K562 (cell line): ENCODE measurements at regions not wholly inside any gene's neighbourhood (a gene's known extent, or its start where the extent isn't known, plus 50 kb on each side); places are given as distances from the start of the nearest gene placed in this dataset.
A peak's percentile ranks its signal among the peaks of the same experiment; 100 is the strongest.

Experiments used
- ETV1 ChIP-seq: fragments of 450-650 bp; conservative IDR thresholded peaks from 2 replicates; pipeline ENCODE4 v1.6.1; 2016; ENCODE audit warnings: missing genetic modification characterization, control low read depth, low read depth, missing compliant biosample characterization
- ETV5 ChIP-seq: sonication (generic); formaldehyde crosslinking; IDR thresholded peaks from 2 replicates; pipeline ENCODE4 v1.4.0; 2020; ENCODE audit warnings: low read depth, mild to moderate bottlenecking, missing genetic modification reagents
- FOXP4 ChIP-seq: sonication (generic); formaldehyde crosslinking; IDR thresholded peaks from 2 replicates; pipeline ENCODE4 v1.8.0; 2022; ENCODE audit warnings: mild to moderate bottlenecking, missing genetic modification reagents, borderline replicate concordance
- MXI1 ChIP-seq: IDR thresholded peaks from 2 replicates; pipeline ENCODE4 v1.6.1; 2011; ENCODE audit warnings: low read depth, mild to moderate bottlenecking, improper control_type of control experiment, low read length
- NCOA1 ChIP-seq: fragments of 450-650 bp; IDR thresholded peaks from 2 replicates; pipeline ENCODE4 v1.6.1; 2016; ENCODE audit warnings: low read depth
- NR2F6 ChIP-seq: fragments of 450-650 bp; formaldehyde crosslinking; IDR thresholded peaks from 2 replicates; pipeline ENCODE4 v1.4.0; 2020; ENCODE audit warnings: mild to moderate bottlenecking
- NRF1 ChIP-seq, 2 experiments: fragments of 450-650 bp; IDR thresholded peaks in 1 of 2; conservative IDR thresholded peaks in 1 of 2; 2 replicates each; pipeline ENCODE4 v1.6.1; 2014; ENCODE audit warnings: mild to moderate bottlenecking in 2 of 2
- NUFIP1 ChIP-seq: fragments of 450-650 bp; IDR thresholded peaks from 2 replicates; pipeline ENCODE4 v1.6.1; 2018; ENCODE audit not compliant: partially characterized antibody
- POU5F1 ChIP-seq: fragments of 150-350 bp; IDR thresholded peaks from 2 replicates; pipeline ENCODE4 v1.6.1; 2014; ENCODE audit warnings: borderline replicate concordance, low read length, low read depth, mild to moderate bottlenecking; ENCODE audit not compliant: partially characterized antibody
- SAP30 ChIP-seq: fragments of 200-600 bp; sonication (generic); IDR thresholded peaks from 2 replicates; pipeline ENCODE4 v1.6.1; 2012; ENCODE audit warnings: borderline replicate concordance, low read depth, mild to moderate bottlenecking, moderate library complexity, low read length, control low read depth, inconsistent platforms; ENCODE audit not compliant: insufficient read depth, poor library complexity, severe bottlenecking
- SRSF1 ChIP-seq: fragments of 200-400 bp; formaldehyde crosslinking; IDR thresholded peaks from 2 replicates; pipeline ENCODE4 v1.6.1; 2017; ENCODE audit warnings: mild to moderate bottlenecking, low read depth, low read length, moderate library complexity
- STAT6 ChIP-seq: sonication (generic); formaldehyde crosslinking; IDR thresholded peaks from 2 replicates; pipeline ENCODE4 v1.8.1; 2023; ENCODE audit warnings: mild to moderate bottlenecking, missing genetic modification reagents
- ZBTB7A ChIP-seq: IDR thresholded peaks from 2 replicates; pipeline ENCODE4 v1.6.1; 2011; ENCODE audit warnings: low read depth, mild to moderate bottlenecking, low read length, moderate library complexity, borderline replicate concordance; ENCODE audit not compliant: control insufficient read depth
- ZNF140 ChIP-seq: fragments of 250-450 bp; sonication (Bioruptor Pico); IDR thresholded peaks from 2 replicates; pipeline ENCODE4 v1.8.0; 2021; ENCODE audit warnings: moderate library complexity, mild to moderate bottlenecking, inconsistent platforms
- ZNF232 ChIP-seq: sonication (generic); formaldehyde crosslinking; IDR thresholded peaks from 2 replicates; pipeline ENCODE4 v1.8.0; 2022; ENCODE audit warnings: mild to moderate bottlenecking, missing genetic modification reagents
- ZNF239 ChIP-seq: fragments of 250-450 bp; sonication (Bioruptor Pico); IDR thresholded peaks from 2 replicates; pipeline ENCODE4 v1.4.0; 2020; ENCODE audit warnings: mild to moderate bottlenecking
- ZNF311 ChIP-seq: fragments of 250-450 bp; sonication (Bioruptor Pico); IDR thresholded peaks from 2 replicates; pipeline ENCODE4 v1.4.0; 2020; ENCODE audit warnings: mild to moderate bottlenecking, moderate library complexity
- ZNF384 ChIP-seq: IDR thresholded peaks from 2 replicates; pipeline ENCODE4 v1.6.1; 2012; ENCODE audit warnings: low read depth, low read length, improper control_type of control experiment
- ZNF584 ChIP-seq: fragments of 200-800 bp; sonication (Bioruptor generic); IDR thresholded peaks from 2 replicates; pipeline ENCODE4 v1.6.1; 2016; ENCODE audit warnings: low read depth, mild to moderate bottlenecking, missing genetic modification characterization, missing compliant biosample characterization
- TF ChIP-seq, protein P1 (sequence below): fragments of 450-650 bp; IDR thresholded peaks from 2 replicates; pipeline ENCODE4 v1.6.1; 2016; ENCODE audit warnings: borderline replicate concordance

- peak in 1 of 2 experiments; percentile 20; a peak in 2 of 4 replicates for TF ChIP-seq NRF1 (conservative IDR thresholded peaks at IDR 0.05 in 1 of 2, IDR thresholded peaks at IDR 0.05 in 1 of 2)
- no peak for TF ChIP-seq ZNF311
- no peak for TF ChIP-seq POU5F1
- no peak for TF ChIP-seq ZNF584 (CRISPR knock-in tag)
- no peak for TF ChIP-seq NR2F6
- no peak for TF ChIP-seq NUFIP1
- TF ChIP-seq MXI1, result no peak
- TF ChIP-seq ETV1, result no peak
- peak; percentile 84 for TF ChIP-seq ETV5 (CRISPR knock-in tag)
- peak; percentile 91; the same call in 1 of the 2 replicates for TF ChIP-seq FOXP4 (CRISPR knock-in tag)
- TF ChIP-seq ZNF239, result no peak
- TF ChIP-seq, protein P1, sequence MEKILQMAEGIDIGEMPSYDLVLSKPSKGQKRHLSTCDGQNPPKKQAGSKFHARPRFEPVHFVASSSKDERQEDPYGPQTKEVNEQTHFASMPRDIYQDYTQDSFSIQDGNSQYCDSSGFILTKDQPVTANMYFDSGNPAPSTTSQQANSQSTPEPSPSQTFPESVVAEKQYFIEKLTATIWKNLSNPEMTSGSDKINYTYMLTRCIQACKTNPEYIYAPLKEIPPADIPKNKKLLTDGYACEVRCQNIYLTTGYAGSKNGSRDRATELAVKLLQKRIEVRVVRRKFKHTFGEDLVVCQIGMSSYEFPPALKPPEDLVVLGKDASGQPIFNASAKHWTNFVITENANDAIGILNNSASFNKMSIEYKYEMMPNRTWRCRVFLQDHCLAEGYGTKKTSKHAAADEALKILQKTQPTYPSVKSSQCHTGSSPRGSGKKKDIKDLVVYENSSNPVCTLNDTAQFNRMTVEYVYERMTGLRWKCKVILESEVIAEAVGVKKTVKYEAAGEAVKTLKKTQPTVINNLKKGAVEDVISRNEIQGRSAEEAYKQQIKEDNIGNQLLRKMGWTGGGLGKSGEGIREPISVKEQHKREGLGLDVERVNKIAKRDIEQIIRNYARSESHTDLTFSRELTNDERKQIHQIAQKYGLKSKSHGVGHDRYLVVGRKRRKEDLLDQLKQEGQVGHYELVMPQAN, result peak; percentile 70; the same call in 1 of the 2 replicates
- TF ChIP-seq ZNF140 (CRISPR knock-in tag), result no peak
- peak; percentile 53; the same call in 1 of the 2 replicates for TF ChIP-seq ZBTB7A
- TF ChIP-seq NCOA1, result peak; percentile 48; the same call in 1 of the 2 replicates
- peak; percentile 77; the same call in 1 of the 2 replicates for TF ChIP-seq ZNF232 (CRISPR knock-in tag)
- peak; percentile 93; the same call in 1 of the 2 replicates for TF ChIP-seq SRSF1
- no peak for TF ChIP-seq SAP30
- TF ChIP-seq ZNF384, result peak; percentile 41; the same call in 1 of the 2 replicates
- peak; percentile 91; the same call in 1 of the 2 replicates for TF ChIP-seq STAT6
Measured at GRCh38 chr6:26216886-26217713, 129.9 kb downstream of the HFE start (continued).
